ENCODE measurements at regions not wholly inside any gene's neighbourhood (a gene's known extent, or its start where the extent isn't known, plus 50 kb on each side); places are given as distances from the start of the nearest gene placed in this dataset.
A peak's percentile ranks its signal among the peaks of the same experiment; 100 is the strongest.

DNA sequence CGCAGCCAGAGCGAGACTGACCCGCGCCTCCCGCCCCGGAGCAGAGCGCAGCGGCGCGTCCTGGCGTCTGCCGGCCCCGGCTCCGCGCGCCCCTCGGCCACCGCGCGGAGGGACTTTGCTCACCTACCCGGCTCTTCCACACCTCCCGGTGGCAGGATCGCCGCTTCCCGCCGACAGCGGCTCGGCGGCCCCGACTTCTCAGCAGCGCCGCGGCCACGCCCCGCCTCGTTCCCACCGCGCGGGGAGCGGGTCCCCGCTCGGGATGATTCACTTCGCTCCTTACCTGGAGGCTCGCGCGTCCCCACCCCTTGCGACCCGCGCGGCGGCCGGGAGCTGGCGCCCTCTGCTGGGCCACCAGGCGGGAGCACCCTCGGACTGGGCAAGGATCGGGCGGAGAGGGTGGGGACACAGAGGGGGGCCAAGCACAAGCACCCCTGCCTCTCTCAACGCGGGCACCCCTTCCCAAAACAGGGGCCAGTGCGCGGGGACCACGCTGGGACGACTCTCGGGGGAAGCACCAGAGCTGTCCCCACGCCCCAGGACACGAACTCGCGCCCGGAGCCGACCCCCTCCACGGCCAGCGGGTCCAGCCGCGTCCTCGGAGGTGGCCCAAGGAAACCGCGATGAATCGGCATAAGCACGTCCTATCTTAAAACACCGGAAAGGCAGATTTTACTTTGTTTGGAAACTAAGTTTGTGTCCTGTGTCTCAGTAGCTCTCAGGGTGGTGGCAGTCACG, 101.0 kb upstream of the SVIL start:
- H3K9me3 ChIP-seq: no peaks in the 10 kb centered on the region
- peak overlapping the region; percentile 75 for H3K4me3 ChIP-seq (ENCODE audit: low read depth, low read length)
- H3K27me3 ChIP-seq: no peaks in the 10 kb centered on the region
- no peaks in the 10 kb centered on the region; the same call in 1 of the 2 replicates for H3K4me1 ChIP-seq
- peak; percentile 84 for DNase-seq
- TF ChIP-seq, protein P1, sequence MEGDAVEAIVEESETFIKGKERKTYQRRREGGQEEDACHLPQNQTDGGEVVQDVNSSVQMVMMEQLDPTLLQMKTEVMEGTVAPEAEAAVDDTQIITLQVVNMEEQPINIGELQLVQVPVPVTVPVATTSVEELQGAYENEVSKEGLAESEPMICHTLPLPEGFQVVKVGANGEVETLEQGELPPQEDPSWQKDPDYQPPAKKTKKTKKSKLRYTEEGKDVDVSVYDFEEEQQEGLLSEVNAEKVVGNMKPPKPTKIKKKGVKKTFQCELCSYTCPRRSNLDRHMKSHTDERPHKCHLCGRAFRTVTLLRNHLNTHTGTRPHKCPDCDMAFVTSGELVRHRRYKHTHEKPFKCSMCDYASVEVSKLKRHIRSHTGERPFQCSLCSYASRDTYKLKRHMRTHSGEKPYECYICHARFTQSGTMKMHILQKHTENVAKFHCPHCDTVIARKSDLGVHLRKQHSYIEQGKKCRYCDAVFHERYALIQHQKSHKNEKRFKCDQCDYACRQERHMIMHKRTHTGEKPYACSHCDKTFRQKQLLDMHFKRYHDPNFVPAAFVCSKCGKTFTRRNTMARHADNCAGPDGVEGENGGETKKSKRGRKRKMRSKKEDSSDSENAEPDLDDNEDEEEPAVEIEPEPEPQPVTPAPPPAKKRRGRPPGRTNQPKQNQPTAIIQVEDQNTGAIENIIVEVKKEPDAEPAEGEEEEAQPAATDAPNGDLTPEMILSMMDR (IDR thresholded peaks at IDR 0.05; ENCODE audit: low read depth, low read length): peak; percentile 78
- no peaks in the 10 kb centered on the region for H3K36me3 ChIP-seq

DNA sequence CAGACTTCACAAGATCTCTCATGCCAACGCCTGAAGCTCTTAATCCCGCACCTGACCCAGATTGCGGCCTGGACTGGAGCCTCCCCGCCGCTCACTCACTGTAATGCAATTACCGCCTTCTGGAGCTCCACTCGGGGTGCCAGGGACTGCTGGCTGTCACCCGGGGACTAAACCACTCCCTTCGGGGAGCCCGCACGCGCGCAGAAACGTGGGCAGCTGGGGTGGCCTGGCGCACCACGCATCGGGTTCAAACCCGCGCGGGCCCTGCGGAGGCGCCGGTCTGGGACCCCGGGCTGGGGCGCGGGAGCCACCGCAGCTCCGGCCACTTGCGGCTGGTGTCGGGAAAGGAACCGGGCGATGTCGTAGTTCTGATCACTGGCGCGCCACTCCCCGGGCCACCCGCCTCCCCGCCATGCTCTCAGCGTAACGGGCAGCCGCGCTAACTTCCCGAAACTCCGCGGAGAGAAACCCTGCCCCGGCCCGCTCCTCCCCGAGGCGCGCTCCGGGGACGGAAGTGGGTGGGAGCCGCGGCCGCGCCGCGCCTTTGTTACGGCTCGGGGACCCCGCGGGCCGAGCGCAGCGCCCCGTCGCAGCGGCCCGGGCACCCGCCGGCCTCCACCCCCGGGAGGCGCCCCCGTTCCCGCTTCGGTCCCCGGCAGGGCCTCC, 100.3 kb upstream of the SVIL start:
- no peaks in the 10 kb centered on the region; the same call in 1 of the 2 replicates for H3K36me3 ChIP-seq
- TF ChIP-seq, protein P1 (IDR thresholded peaks at IDR 0.05; ENCODE audit: low read depth, low read length): no peak
- H3K27me3 ChIP-seq: no peaks in the 10 kb centered on the region
- H3K4me3 ChIP-seq (ENCODE audit: low read depth, low read length): peak overlapping the region; percentile 75
- DNase-seq: peak; percentile 55
- no peaks in the 10 kb centered on the region; the same call in 1 of the 2 replicates for H3K4me1 ChIP-seq
- no peaks in the 10 kb centered on the region for H3K9me3 ChIP-seq

DNA sequence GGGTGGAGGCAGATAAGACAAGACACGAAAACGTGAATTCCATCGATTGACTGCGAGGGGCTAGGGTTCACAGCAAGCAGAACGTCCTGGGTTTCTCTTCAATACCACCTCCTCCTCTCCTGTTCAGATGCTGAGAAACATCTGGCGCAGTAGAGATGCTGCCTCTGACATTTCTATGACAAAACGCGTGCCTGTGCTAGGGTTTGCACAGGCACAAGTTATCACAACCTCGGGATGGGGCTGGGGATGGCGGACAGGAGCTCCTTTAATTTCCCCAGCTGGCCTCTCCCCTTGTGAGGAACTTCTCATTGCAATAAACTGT, 99.8 kb upstream of the SVIL start:
- H3K4me1 ChIP-seq: no peaks in the 10 kb centered on the region; the same call in 1 of the 2 replicates
- TF ChIP-seq, protein P1 (IDR thresholded peaks at IDR 0.05; ENCODE audit: low read depth, low read length): no peak
- H3K27me3 ChIP-seq: no peaks in the 10 kb centered on the region
- no peaks in the 10 kb centered on the region; the same call in 1 of the 2 replicates for H3K36me3 ChIP-seq
- DNase-seq: peak; percentile 21
- H3K9me3 ChIP-seq: no peaks in the 10 kb centered on the region
- H3K4me3 ChIP-seq (ENCODE audit: low read depth, low read length): peak overlapping the region; percentile 75

DNA sequence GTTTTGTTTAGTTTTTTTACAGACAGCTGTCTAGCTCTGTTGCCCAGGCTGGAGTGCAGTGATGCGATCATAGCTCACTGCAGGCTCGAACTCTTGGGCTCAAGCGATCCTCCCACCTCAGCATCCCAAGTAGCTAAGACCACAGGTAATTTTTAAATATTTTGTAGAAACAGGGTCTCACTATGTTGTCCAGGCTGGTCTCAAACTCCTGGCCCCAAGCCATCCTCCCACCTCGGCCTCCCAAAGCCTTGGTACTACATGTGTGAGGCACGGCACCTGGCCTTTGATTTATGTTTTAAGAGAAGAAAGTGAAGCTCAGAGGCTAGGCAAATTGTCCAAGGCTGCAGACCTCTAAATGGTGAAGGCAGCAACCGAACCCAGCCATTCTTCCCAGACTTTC, 98.6 kb upstream of the SVIL start:
- no peaks in the 10 kb centered on the region; the same call in 1 of the 2 replicates for H3K4me1 ChIP-seq
- H3K36me3 ChIP-seq: no peaks in the 10 kb centered on the region; the same call in 1 of the 2 replicates
- TF ChIP-seq, protein P1 (IDR thresholded peaks at IDR 0.05; ENCODE audit: low read depth, low read length): no peak
- DNase-seq: no peak
- no peak overlapping the region for H3K4me3 ChIP-seq (ENCODE audit: low read depth, low read length)
- H3K9me3 ChIP-seq: no peaks in the 10 kb centered on the region
- H3K27me3 ChIP-seq: no peaks in the 10 kb centered on the region

DNA sequence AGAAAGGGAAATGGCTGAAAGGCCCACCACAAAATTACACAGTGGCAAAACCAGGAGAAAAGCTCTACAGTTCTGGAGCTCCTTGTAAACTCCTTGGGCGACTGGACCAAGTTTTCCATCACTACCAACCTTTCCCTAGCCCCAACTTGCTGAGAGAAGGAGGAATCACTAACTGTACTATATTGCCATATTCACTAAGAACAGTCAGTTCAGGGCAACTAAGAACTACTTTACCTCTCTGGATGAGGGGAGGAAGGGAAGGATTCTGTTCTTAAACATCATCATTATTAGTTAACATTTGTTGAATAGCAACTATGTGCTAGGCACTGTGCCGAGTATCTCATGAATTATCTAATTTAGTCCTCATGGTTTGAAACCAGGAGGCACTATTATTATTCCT, 98.1 kb upstream of the SVIL start:
- no peaks in the 10 kb centered on the region for H3K27me3 ChIP-seq
- no peaks in the 10 kb centered on the region; the same call in 1 of the 2 replicates for H3K4me1 ChIP-seq
- no peak for DNase-seq
- TF ChIP-seq, protein P1 (IDR thresholded peaks at IDR 0.05; ENCODE audit: low read depth, low read length): no peak
- no peaks in the 10 kb centered on the region; the same call in 1 of the 2 replicates for H3K36me3 ChIP-seq
- no peak overlapping the region for H3K4me3 ChIP-seq (ENCODE audit: low read depth, low read length)
- no peaks in the 10 kb centered on the region for H3K9me3 ChIP-seq

DNA sequence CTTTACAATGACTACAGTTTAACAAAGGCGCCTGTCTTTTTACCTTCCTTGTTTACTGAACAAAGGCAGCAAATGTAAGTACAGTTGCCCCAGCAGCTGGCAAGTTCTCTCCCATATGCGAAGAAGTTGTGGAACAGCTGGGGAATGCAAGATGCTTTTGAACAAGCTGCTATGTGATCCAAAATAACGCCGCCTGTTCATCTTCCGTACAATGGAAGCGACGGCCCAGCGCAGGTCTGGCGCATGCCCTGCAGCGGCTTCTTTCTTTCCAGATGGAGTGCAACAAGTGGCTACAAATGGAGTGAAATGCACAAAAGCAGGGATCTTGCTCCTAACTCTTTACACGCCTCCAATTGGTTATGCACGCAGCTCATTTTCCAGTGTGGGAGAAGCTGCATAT, 97.0 kb upstream of the SVIL start:
- no peaks in the 10 kb centered on the region for H3K9me3 ChIP-seq
- no peaks in the 10 kb centered on the region; the same call in 1 of the 2 replicates for H3K4me1 ChIP-seq
- H3K36me3 ChIP-seq: no peaks in the 10 kb centered on the region; the same call in 1 of the 2 replicates
- H3K4me3 ChIP-seq (ENCODE audit: low read depth, low read length): no peak overlapping the region
- H3K27me3 ChIP-seq: no peaks in the 10 kb centered on the region
- DNase-seq: no peak
- TF ChIP-seq, protein P1 (IDR thresholded peaks at IDR 0.05; ENCODE audit: low read depth, low read length): no peak
